HepG2 (cell line): ENCODE measurements at regions not wholly inside any gene's neighbourhood (a gene's known extent, or its start where the extent isn't known, plus 50 kb on each side); places are given as distances from the start of the nearest gene placed in this dataset.

ENCODE experiments used
- ATAC-seq: fragments of 200-7000 bp; cut with Tn5 transposase; 3 replicates; pipeline ENCODE4 v1.9.1; 2020; ENCODE audit warnings: mild to moderate bottlenecking, moderate library complexity
- BruUV-seq: library from RNA; stranded (reverse); fragments of 400-500 nt; replicated peaks from 2 replicates; lab custom pipeline; 2021; lab: Mats Ljungman, UMichigan
- CTCF ChIA-PET: fragments of 300-600 bp; formaldehyde crosslinking; extraction: SDS; loops from one replicate; lab custom pipeline; 2021; ENCODE audit warnings: low total read pairs, inconsistent platforms, low intra/inter-chr PET ratio; lab: Yijun Ruan, JAX
- POLR2A ChIA-PET: fragments of 350-600 bp; sonication (Branson Sonifier 250); formaldehyde crosslinking; loops from one replicate; lab custom pipeline; 2020; ENCODE audit warnings: antibody characterized with exemption, inconsistent platforms; lab: Yijun Ruan, JAX
- DNase-seq: peaks from one replicate; pipeline ENCODE4 v3.0.0-alpha.2; 2015; ENCODE audit warnings: low spot score
- FAIRE-seq: peaks from 3 replicates; lab custom pipeline; 2011; peaks lifted over from hg19 to GRCh38; lab: Jason Lieb, UNC
- H2AFZ ChIP-seq: one replicate; pipeline ENCODE4 v1.6.1; 2011; ENCODE audit warnings: low read length, inconsistent platforms
- H3K27ac ChIP-seq: fragments of 300-600 bp; 3 replicates; pipeline ENCODE4 v1.8.0; 2011; ENCODE audit warnings: mixed run types, mild to moderate bottlenecking, mixed read lengths, low read length, inconsistent platforms; ENCODE audit not compliant: insufficient read depth; ENCODE audit errors: extremely low read length
- H3K27me3 ChIP-seq, 2 experiments: fragments of 200-600 bp in 1 of 2; 2 replicates in 1 of 2; 3 replicates in 1 of 2; pipeline versions ENCODE4 v1.6.0 to v1.8.0; 2011; ENCODE audit warnings: low read length in 2 of 2, mild to moderate bottlenecking in 2 of 2, moderate library complexity in 2 of 2, inconsistent platforms in 1 of 2; ENCODE audit not compliant: insufficient read depth in 2 of 2, control insufficient read depth in 1 of 2
- H3K36me3 ChIP-seq, 2 experiments: fragments of 200-600 bp in 1 of 2; replicated peaks in 1 of 2; 2 replicates in 1 of 2; 3 replicates in 1 of 2; pipeline versions ENCODE4 v1.5.1 to v1.8.0; 2011; ENCODE audit warnings: low read length in 2 of 2, inconsistent platforms in 1 of 2; ENCODE audit not compliant: insufficient read depth in 2 of 2, control insufficient read depth in 1 of 2
- H3K4me1 ChIP-seq: 2 replicates; pipeline ENCODE4 v1.5.1; 2012; ENCODE audit warnings: low read length, inconsistent platforms; ENCODE audit not compliant: insufficient read depth
- H3K4me2 ChIP-seq: 2 replicates; pipeline ENCODE4 v1.6.0; 2011; ENCODE audit warnings: low read depth, low read length, inconsistent platforms
- H3K4me3 ChIP-seq, 3 experiments: fragments of 200-600 bp in 1 of 3; sonication (generic), shearing (Covaris generic) in 1 of 3; replicated peaks in 1 of 3; 2 replicates each; pipeline ENCODE4 v1.5.1; 2011 to 2016; ENCODE audit warnings: low read length in 3 of 3, inconsistent platforms in 2 of 3, low read depth in 2 of 3, mild to moderate bottlenecking in 2 of 3, control low read depth in 1 of 3, mixed read lengths in 1 of 3; ENCODE audit not compliant: insufficient read depth in 1 of 3
- H3K79me2 ChIP-seq: one replicate; pipeline ENCODE4 v1.6.1; 2011; ENCODE audit warnings: low read length, inconsistent platforms; ENCODE audit not compliant: insufficient read depth
- H3K9ac ChIP-seq: 2 replicates; pipeline ENCODE4 v1.6.0; 2011; ENCODE audit warnings: mild to moderate bottlenecking, low read depth, low read length, inconsistent platforms; ENCODE audit not compliant: insufficient read depth
- H3K9me3 ChIP-seq: 2 replicates; pipeline ENCODE4 v1.5.1; 2012; ENCODE audit warnings: mild to moderate bottlenecking, low read length
- H4K20me1 ChIP-seq: 2 replicates; pipeline ENCODE4 v1.6.0; 2011; ENCODE audit warnings: inconsistent platforms, mild to moderate bottlenecking, low read length, moderate library complexity; ENCODE audit not compliant: insufficient read depth
- BRCA1 ChIP-seq: sonication (generic); formaldehyde crosslinking; IDR thresholded peaks from 2 replicates; pipeline ENCODE4 v1.4.0; 2020; ENCODE audit warnings: missing genetic modification reagents
- CHD4 ChIP-seq: fragments of 200-600 bp; sonication (generic); IDR thresholded peaks from 2 replicates; pipeline ENCODE4 v1.7.0; 2017; ENCODE audit warnings: mild to moderate bottlenecking, low read length, borderline replicate concordance
- FOSL2 ChIP-seq: sonication (generic); formaldehyde crosslinking; IDR thresholded peaks from 2 replicates; pipeline ENCODE4 v1.4.0; 2020; ENCODE audit warnings: missing genetic modification reagents
- NFE2L1 ChIP-seq: sonication (generic); formaldehyde crosslinking; IDR thresholded peaks from 2 replicates; pipeline ENCODE4 v1.4.0; 2020; ENCODE audit warnings: missing genetic modification reagents, mild to moderate bottlenecking, borderline replicate concordance
- TP53 ChIP-seq: sonication (generic); formaldehyde crosslinking; conservative IDR thresholded peaks from 2 replicates; pipeline ENCODE4 v1.4.0; 2020; ENCODE audit warnings: missing genetic modification reagents
- U2AF2 ChIP-seq: fragments of 200-400 bp; formaldehyde crosslinking; IDR thresholded peaks from 2 replicates; pipeline ENCODE4 v1.6.1; 2017; ENCODE audit warnings: low read depth, mild to moderate bottlenecking, low read length
- ZNF674 ChIP-seq: sonication (generic); formaldehyde crosslinking; IDR thresholded peaks from 2 replicates; pipeline ENCODE4 v1.5.0; 2020; ENCODE audit warnings: low read depth, mild to moderate bottlenecking, missing genetic modification reagents
- ZNF782 ChIP-seq: sonication (generic); formaldehyde crosslinking; IDR thresholded peaks from 2 replicates; pipeline ENCODE4 v1.4.0; 2020; ENCODE audit warnings: missing genetic modification reagents, mild to moderate bottlenecking, borderline replicate concordance
- WGBS: methylation state at CpG from one replicate; pipeline ENCODE4 v1.1.6; 2017; ENCODE audit warnings: low lambda C conversion rate; 5-methylcytosine and 5-hydroxymethylcytosine counted together
- in situ Hi-C: cut with HindIII; loops from 2 replicates; pipeline ENCODE4 v1.10.0; 2017; ENCODE audit warnings: low pct_unique_long_range_greater_than_20kb; ENCODE audit not compliant: extremely low pct_ligation_motif_present
- intact Hi-C: fragments of 100-400 bp; cut with micrococcal nuclease; formaldehyde crosslinking; loops from one replicate; pipeline ENCODE4 v1.10.0; 2022; ENCODE audit not compliant: unreplicated experiment
- TF ChIP-seq, protein P1 (sequence below): IDR thresholded peaks from 2 replicates; pipeline ENCODE4 v1.6.1; 2016; ENCODE audit warnings: missing biosample characterization, missing genetic modification reagents, low read depth
- TF ChIP-seq, protein P2 (sequence below): IDR thresholded peaks from 2 replicates; pipeline ENCODE4 v1.6.1; 2016; ENCODE audit warnings: low read depth
- TF ChIP-seq, protein P3 (sequence below): sonication (generic); formaldehyde crosslinking; IDR thresholded peaks from 2 replicates; pipeline ENCODE4 v1.4.0; 2020; ENCODE audit warnings: missing genetic modification reagents
- TF ChIP-seq, protein P4 (sequence below): sonication (generic); formaldehyde crosslinking; IDR thresholded peaks from 2 replicates; pipeline ENCODE4 v1.4.0; 2020; ENCODE audit warnings: mild to moderate bottlenecking, missing genetic modification reagents
- TF ChIP-seq, protein P5 (sequence below): IDR thresholded peaks from 2 replicates; pipeline ENCODE4 v1.6.1; 2012; ENCODE audit warnings: low read length, improper control_type of control experiment

DNA sequence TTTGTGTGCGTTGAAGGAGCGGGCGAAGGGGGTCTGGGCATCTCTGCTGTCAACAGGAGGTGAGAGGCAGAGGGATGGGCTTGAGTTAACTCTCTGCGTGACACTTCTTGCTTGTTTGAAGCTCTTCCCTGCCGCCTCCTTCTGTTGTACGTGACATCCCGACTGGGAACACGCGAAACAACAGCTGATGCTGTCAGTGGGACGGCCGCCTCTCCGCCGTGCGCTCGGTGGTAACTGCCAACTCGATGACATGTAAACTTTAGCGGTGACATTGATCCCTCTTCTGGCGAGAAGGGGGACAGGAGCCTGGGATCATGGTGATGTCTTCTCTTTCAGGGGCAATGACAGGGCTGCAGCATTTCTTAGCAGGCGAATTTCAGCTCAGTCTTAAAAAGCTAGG lies 394.5 kb downstream of the TYW1 start:
- Histone ChIP-seq H3K4me1 (no peaks in the 10 kb centered on the region), H4K20me1 (no peaks in the 10 kb centered on the region), H3K27me3 (peaks cover 1 to 7% of the 10 kb centered on the region in 2 experiments; a peak in 1 of 5 replicates), H3K79me2 (no peaks in the 10 kb centered on the region), H3K27ac (no peak overlapping the region), H3K4me2 (no peak overlapping the region), H3K9me3 (no peaks in the 10 kb centered on the region), H3K4me3 (no peak overlapping the region), H3K9ac (no peak overlapping the region), H2AFZ (no peak overlapping the region), H3K36me3 (no peaks in the 10 kb centered on the region)
- TF ChIP-seq TP53 (CRISPR knock-in tag) (no peak), CHD4 (no peak), FOSL2 (CRISPR knock-in tag) (no peak), BRCA1 (no peak), ZNF674 (no peak), U2AF2 (no peak), NFE2L1 (no peak), ZNF782 (CRISPR knock-in tag) (no peak)
- TF ChIP-seq, protein P1, sequence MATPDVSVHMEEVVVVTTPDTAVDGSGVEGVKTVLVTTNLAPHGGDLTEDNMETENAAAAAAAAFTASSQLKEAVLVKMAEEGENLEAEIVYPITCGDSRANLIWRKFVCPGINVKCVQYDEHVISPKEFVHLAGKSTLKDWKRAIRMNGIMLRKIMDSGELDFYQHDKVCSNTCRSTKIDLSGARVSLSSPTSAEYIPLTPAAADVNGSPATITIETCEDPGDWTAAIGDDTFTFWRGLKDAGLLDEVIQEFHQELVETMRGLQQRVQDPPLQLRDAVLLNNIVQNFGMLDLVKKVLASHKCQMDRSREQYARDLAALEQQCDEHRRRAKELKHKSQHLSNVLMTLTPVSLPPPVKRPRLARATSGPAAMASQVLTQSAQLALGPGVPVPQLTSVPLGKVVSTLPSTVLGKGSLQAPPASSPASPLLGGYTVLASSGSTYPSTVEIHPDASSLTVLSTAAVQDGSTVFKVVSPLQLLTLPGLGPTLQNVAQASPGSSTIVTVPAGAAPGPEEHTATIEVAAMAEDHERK, result no peak
- TF ChIP-seq, protein P2, sequence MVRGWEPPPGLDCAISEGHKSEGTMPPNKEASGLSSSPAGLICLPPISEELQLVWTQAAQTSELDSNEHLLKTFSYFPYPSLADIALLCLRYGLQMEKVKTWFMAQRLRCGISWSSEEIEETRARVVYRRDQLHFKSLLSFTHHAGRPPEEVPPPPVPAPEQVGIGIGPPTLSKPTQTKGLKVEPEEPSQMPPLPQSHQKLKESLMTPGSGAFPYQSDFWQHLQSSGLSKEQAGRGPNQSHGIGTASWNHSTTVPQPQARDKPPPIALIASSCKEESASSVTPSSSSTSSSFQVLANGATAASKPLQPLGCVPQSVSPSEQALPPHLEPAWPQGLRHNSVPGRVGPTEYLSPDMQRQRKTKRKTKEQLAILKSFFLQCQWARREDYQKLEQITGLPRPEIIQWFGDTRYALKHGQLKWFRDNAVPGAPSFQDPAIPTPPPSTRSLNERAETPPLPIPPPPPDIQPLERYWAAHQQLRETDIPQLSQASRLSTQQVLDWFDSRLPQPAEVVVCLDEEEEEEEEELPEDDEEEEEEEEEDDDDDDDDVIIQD, result no peak
- TF ChIP-seq, protein P3, sequence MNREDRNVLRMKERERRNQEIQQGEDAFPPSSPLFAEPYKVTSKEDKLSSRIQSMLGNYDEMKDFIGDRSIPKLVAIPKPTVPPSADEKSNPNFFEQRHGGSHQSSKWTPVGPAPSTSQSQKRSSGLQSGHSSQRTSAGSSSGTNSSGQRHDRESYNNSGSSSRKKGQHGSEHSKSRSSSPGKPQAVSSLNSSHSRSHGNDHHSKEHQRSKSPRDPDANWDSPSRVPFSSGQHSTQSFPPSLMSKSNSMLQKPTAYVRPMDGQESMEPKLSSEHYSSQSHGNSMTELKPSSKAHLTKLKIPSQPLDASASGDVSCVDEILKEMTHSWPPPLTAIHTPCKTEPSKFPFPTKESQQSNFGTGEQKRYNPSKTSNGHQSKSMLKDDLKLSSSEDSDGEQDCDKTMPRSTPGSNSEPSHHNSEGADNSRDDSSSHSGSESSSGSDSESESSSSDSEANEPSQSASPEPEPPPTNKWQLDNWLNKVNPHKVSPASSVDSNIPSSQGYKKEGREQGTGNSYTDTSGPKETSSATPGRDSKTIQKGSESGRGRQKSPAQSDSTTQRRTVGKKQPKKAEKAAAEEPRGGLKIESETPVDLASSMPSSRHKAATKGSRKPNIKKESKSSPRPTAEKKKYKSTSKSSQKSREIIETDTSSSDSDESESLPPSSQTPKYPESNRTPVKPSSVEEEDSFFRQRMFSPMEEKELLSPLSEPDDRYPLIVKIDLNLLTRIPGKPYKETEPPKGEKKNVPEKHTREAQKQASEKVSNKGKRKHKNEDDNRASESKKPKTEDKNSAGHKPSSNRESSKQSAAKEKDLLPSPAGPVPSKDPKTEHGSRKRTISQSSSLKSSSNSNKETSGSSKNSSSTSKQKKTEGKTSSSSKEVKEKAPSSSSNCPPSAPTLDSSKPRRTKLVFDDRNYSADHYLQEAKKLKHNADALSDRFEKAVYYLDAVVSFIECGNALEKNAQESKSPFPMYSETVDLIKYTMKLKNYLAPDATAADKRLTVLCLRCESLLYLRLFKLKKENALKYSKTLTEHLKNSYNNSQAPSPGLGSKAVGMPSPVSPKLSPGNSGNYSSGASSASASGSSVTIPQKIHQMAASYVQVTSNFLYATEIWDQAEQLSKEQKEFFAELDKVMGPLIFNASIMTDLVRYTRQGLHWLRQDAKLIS (CRISPR knock-in tag), result no peak
- TF ChIP-seq, protein P4, sequence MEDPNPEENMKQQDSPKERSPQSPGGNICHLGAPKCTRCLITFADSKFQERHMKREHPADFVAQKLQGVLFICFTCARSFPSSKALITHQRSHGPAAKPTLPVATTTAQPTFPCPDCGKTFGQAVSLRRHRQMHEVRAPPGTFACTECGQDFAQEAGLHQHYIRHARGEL, result no peak
- TF ChIP-seq, protein P5, sequence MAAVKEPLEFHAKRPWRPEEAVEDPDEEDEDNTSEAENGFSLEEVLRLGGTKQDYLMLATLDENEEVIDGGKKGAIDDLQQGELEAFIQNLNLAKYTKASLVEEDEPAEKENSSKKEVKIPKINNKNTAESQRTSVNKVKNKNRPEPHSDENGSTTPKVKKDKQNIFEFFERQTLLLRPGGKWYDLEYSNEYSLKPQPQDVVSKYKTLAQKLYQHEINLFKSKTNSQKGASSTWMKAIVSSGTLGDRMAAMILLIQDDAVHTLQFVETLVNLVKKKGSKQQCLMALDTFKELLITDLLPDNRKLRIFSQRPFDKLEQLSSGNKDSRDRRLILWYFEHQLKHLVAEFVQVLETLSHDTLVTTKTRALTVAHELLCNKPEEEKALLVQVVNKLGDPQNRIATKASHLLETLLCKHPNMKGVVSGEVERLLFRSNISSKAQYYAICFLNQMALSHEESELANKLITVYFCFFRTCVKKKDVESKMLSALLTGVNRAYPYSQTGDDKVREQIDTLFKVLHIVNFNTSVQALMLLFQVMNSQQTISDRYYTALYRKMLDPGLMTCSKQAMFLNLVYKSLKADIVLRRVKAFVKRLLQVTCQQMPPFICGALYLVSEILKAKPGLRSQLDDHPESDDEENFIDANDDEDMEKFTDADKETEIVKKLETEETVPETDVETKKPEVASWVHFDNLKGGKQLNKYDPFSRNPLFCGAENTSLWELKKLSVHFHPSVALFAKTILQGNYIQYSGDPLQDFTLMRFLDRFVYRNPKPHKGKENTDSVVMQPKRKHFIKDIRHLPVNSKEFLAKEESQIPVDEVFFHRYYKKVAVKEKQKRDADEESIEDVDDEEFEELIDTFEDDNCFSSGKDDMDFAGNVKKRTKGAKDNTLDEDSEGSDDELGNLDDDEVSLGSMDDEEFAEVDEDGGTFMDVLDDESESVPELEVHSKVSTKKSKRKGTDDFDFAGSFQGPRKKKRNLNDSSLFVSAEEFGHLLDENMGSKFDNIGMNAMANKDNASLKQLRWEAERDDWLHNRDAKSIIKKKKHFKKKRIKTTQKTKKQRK, result no peak
- ChIA-PET CTCF (no interaction called here), POLR2A (no interaction called here)
- FAIRE-seq (no peak), DNase-seq (no peak), ATAC-seq (no peak)
- in situ Hi-C loops, result no loop called here
- WGBS, result 58% methylated on average over 19 of the region's 19 CpGs
- BruUV-seq, result no TSS peak
- intact Hi-C loops, result no loop called here
